ENCODE measurements at regions not wholly inside any gene's neighbourhood (a gene's known extent, or its start where the extent isn't known, plus 50 kb on each side); places are given as distances from the start of the nearest gene placed in this dataset.

DNA sequence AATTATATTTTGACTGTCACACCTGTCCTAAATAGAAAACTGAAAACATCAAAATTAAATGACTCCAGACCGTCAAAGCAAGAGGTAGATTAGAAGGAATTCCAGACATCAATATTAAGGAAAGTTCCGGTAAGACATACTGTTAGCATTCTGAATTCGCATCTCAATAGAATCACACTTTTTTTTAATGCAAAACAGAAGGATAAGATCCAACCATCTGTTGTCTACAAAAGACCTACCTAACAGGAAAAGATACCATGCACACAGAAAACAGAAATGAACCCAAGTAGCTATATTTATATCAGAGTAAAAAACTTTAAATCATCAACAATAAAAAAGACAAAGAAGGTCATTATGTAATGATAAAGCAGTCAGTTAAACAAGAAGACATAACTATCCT is 145.0 kb downstream of the TMX3 start:
- peaks cover 0 to 9% of the 10 kb centered on the region in 2 donors for H3K27me3 Mint-ChIP-seq
- no peak for DNase-seq
- H3K4me3 Mint-ChIP-seq, result no peak overlapping the region
- POLR2A ChIA-PET, result no interaction called here
- H3K27ac Mint-ChIP-seq, result no peak overlapping the region
- H3K9me3 Mint-ChIP-seq, result peaks cover 0 to 5% (median 4%) of the 10 kb centered on the region in 5 donors
- H3K4me3 ChIP-seq (ENCODE audit: low read length), result no peak overlapping the region
- no peaks in the 10 kb centered on the region for H3K4me1 ChIP-seq (ENCODE audit: insufficient read depth, low read length)
- no peaks in the 10 kb centered on the region for H3K36me3 ChIP-seq (ENCODE audit: insufficient read depth, low read length)
- no peaks in the 10 kb centered on the region for H3K36me3 Mint-ChIP-seq
- no peak overlapping the region for H3K27ac ChIP-seq (ENCODE audit: low read depth, low read length)
- CTCF ChIA-PET, result no interaction called here
- no peaks in the 10 kb centered on the region for H3K9me3 ChIP-seq (ENCODE audit: low read length)
- no peaks in the 10 kb centered on the region for H3K27me3 ChIP-seq (ENCODE audit: insufficient read depth, low read length, poor library complexity, severe bottlenecking)
- no peaks in the 10 kb centered on the region for H3K4me1 Mint-ChIP-seq

DNA sequence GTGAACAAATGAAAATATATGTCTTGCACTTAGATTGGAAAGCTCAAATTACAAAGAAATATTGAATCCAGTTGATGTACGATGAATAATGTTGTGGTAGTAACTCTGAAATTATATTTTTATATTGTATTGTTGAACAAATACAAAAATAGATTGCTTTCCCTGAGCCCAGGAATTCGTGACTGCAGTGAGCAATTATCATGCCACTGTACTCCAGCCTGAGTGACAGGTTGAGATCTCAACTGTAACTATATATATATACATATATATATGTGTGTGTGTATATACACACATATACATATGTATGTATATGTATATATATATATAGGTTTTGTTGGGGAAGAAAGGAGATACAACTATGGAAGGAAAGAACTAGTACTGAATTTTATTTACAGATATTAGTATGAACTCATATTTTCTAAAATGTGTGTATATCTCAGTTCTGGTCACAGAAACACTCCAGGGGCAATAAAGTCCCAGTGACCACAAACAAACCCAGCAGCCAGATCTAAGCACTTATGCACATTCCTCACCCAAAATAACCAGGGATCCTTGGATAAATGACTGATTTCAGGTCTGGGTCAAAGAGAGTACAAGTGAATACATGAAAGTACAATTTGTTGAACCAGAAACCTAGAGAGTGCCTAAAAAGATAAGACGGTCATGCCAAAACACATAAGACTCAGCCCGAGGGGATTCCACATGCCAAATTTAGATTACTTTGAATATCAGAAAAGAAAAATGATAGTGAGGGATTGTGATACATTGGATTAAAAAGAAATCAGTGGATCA is 146.3 kb downstream of the TMX3 start:
- no peak overlapping the region for H3K27ac Mint-ChIP-seq
- Histone ChIP-seq H3K27ac (ENCODE audit: low read depth, low read length) (no peak overlapping the region), H3K4me1 (ENCODE audit: insufficient read depth, low read length) (no peaks in the 10 kb centered on the region), H3K27me3 (ENCODE audit: insufficient read depth, low read length, poor library complexity, severe bottlenecking) (no peaks in the 10 kb centered on the region), H3K36me3 (ENCODE audit: insufficient read depth, low read length) (no peaks in the 10 kb centered on the region), H3K9me3 (ENCODE audit: low read length) (no peaks in the 10 kb centered on the region), H3K4me3 (ENCODE audit: low read length) (no peak overlapping the region)
- H3K36me3 Mint-ChIP-seq, result no peaks in the 10 kb centered on the region
- H3K4me1 Mint-ChIP-seq, result no peaks in the 10 kb centered on the region
- H3K27me3 Mint-ChIP-seq, result peaks cover 0 to 9% of the 10 kb centered on the region in 2 donors
- DNase-seq, result no peak
- ChIA-PET POLR2A (no interaction called here), CTCF (no interaction called here)
- H3K9me3 Mint-ChIP-seq, result peaks cover 0 to 5% (median 4%) of the 10 kb centered on the region in 5 donors
- no peak overlapping the region for H3K4me3 Mint-ChIP-seq

DNA sequence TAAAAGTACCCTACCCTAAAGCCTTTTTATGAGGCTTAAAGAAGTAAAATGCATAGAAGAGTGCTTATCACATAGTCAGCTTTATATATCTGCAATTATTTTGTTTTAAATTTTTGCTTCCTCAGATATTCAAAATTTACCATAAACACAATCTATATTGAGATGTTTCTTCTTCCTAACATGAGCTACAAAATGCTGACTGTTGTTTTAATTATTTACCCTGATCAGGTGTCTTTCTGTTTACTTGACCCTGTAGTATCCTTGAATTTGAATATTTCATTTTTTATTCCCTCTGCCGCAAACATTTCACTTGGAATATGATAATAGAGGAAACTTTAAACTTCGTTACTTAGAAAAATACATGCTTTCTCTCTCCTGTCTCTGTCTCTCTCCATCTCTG is 147.9 kb downstream of the TMX3 start:
- no peak for DNase-seq
- Histone ChIP-seq H3K36me3 (ENCODE audit: insufficient read depth, low read length) (no peaks in the 10 kb centered on the region), H3K4me3 (ENCODE audit: low read length) (no peak overlapping the region), H3K27ac (ENCODE audit: low read depth, low read length) (no peak overlapping the region), H3K4me1 (ENCODE audit: insufficient read depth, low read length) (no peaks in the 10 kb centered on the region), H3K27me3 (ENCODE audit: insufficient read depth, low read length, poor library complexity, severe bottlenecking) (no peaks in the 10 kb centered on the region), H3K9me3 (ENCODE audit: low read length) (no peaks in the 10 kb centered on the region)
- CTCF ChIA-PET, result no interaction called here
- Mint-ChIP-seq H3K4me3 (no peak overlapping the region), H3K36me3 (no peaks in the 10 kb centered on the region), H3K27ac (no peak overlapping the region), H3K9me3 (peaks cover 0 to 4% (median 2%) of the 10 kb centered on the region in 5 donors), H3K4me1 (no peaks in the 10 kb centered on the region), H3K27me3 (peaks cover 0 to 9% of the 10 kb centered on the region in 2 donors)
- POLR2A ChIA-PET, result no interaction called here

DNA sequence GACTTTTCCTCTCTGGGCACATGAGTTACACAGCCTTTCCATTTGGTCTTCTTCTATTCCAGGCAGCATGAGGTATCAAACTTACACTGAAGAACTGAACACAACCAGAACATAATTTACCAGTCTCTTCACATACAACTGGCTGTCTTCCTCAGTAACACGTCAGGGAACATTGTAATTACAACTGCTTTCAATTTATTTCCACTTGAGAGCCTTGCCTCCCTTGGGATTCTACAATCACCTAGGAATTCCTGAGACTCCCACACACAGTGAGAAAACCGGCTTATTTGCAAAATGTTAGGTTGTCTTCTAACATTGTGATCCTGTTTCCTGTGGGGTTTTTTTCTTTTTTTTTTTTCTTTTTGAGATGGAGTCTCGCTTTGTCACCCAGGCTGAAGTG is 149.9 kb downstream of the TMX3 start:
- H3K27ac ChIP-seq (ENCODE audit: low read depth, low read length), result no peak overlapping the region
- H3K4me1 ChIP-seq (ENCODE audit: insufficient read depth, low read length), result no peaks in the 10 kb centered on the region
- peaks cover 0 to 9% of the 10 kb centered on the region in 2 donors for H3K27me3 Mint-ChIP-seq
- H3K4me1 Mint-ChIP-seq, result no peaks in the 10 kb centered on the region
- POLR2A ChIA-PET, result no interaction called here
- H3K9me3 ChIP-seq (ENCODE audit: low read length), result no peaks in the 10 kb centered on the region
- H3K4me3 ChIP-seq (ENCODE audit: low read length), result no peak overlapping the region
- DNase-seq, result no peak
- H3K9me3 Mint-ChIP-seq, result no peaks in the 10 kb centered on the region
- no peak overlapping the region for H3K4me3 Mint-ChIP-seq
- H3K27ac Mint-ChIP-seq, result no peak overlapping the region
- no peaks in the 10 kb centered on the region for H3K36me3 ChIP-seq (ENCODE audit: insufficient read depth, low read length)
- no peaks in the 10 kb centered on the region for H3K36me3 Mint-ChIP-seq
- CTCF ChIA-PET, result no interaction called here
- no peaks in the 10 kb centered on the region for H3K27me3 ChIP-seq (ENCODE audit: insufficient read depth, low read length, poor library complexity, severe bottlenecking)

DNA sequence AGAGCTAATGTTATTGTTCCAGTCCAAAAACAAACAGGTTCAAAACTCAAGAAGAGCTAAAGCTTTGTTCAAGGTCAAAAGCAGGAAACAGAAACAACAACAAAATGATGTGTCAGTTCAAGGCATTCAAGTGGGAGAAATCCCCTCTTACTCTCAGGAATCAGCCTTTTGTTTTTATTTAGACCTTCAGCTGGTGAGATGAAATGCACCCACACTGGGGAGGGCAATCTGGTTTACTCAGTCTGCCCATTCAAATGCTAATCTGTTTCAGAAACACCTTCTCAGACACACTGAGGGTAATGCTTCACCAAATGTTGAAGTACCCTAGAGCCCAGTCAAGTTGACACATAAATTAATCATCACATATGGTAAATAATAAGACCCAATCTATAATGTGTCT is 150.6 kb downstream of the TMX3 start:
- no peak for DNase-seq
- POLR2A ChIA-PET, result no interaction called here
- no peak overlapping the region for H3K27ac Mint-ChIP-seq
- no peaks in the 10 kb centered on the region for H3K4me1 Mint-ChIP-seq
- no peaks in the 10 kb centered on the region for H3K27me3 ChIP-seq (ENCODE audit: insufficient read depth, low read length, poor library complexity, severe bottlenecking)
- H3K27ac ChIP-seq (ENCODE audit: low read depth, low read length), result no peak overlapping the region
- H3K36me3 ChIP-seq (ENCODE audit: insufficient read depth, low read length), result no peaks in the 10 kb centered on the region
- H3K9me3 ChIP-seq (ENCODE audit: low read length), result no peaks in the 10 kb centered on the region
- peaks cover 0 to 9% of the 10 kb centered on the region in 2 donors for H3K27me3 Mint-ChIP-seq
- H3K9me3 Mint-ChIP-seq, result no peaks in the 10 kb centered on the region
- CTCF ChIA-PET, result no interaction called here
- no peaks in the 10 kb centered on the region for H3K4me1 ChIP-seq (ENCODE audit: insufficient read depth, low read length)
- H3K4me3 Mint-ChIP-seq, result no peak overlapping the region
- no peak overlapping the region for H3K4me3 ChIP-seq (ENCODE audit: low read length)
- H3K36me3 Mint-ChIP-seq, result no peaks in the 10 kb centered on the region

DNA sequence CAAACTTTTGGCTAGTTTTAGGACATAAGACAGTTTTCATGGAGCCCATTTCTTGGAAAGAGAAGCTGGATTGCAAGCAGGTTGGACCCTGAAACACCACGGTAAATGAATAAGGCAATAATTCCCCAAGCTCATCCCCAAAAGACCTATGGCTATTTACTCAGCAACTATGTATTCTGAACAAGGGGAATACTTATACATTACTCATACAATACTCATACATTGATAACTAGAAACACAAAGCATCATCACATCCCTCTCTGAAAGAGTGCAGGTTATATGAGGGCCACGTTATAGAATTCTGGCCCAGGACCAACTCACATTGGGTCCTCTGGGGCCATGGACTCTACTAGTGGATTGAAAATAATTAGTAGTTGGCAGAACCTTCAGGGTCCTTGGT is 154.8 kb downstream of the TMX3 start:
- POLR2A ChIA-PET, result no interaction called here
- H3K36me3 Mint-ChIP-seq, result no peaks in the 10 kb centered on the region

DNA sequence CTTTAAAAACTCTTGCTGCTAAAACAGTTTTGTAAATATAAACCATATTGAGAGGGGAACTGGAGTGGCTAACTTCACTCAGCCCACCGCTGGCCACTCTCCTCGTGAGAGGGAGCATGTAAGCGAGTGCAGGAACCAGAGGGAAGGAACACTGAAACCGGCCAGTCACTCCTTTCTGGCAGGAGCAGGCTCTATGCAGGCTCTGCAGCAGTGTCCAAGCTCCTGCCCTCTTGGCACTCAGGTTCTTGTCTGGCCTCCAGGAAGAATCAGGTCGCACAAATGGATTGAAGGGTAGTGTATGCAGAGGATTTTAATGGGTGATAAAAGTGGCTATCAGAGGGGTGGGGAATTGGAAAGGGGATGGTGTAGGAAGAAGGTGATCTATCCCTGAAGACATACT is 157.7 kb downstream of the TMX3 start:
- no peaks in the 10 kb centered on the region for H3K4me1 Mint-ChIP-seq

More for the DNA sequence above, 154.8 kb downstream of the TMX3 start:
- Histone ChIP-seq H3K4me1 (ENCODE audit: insufficient read depth, low read length) (no peaks in the 10 kb centered on the region), H3K27ac (ENCODE audit: low read depth, low read length) (no peak overlapping the region), H3K36me3 (ENCODE audit: insufficient read depth, low read length) (no peaks in the 10 kb centered on the region), H3K9me3 (ENCODE audit: low read length) (no peaks in the 10 kb centered on the region), H3K27me3 (ENCODE audit: insufficient read depth, low read length, poor library complexity, severe bottlenecking) (no peaks in the 10 kb centered on the region), H3K4me3 (ENCODE audit: low read length) (no peak overlapping the region)
- H3K9me3 Mint-ChIP-seq, result no peaks in the 10 kb centered on the region
- CTCF ChIA-PET, result no interaction called here
- no peak for DNase-seq
- no peaks in the 10 kb centered on the region for H3K4me1 Mint-ChIP-seq
- no peak overlapping the region for H3K27ac Mint-ChIP-seq
- no peak overlapping the region for H3K4me3 Mint-ChIP-seq
- no peaks in the 10 kb centered on the region for H3K27me3 Mint-ChIP-seq

DNA sequence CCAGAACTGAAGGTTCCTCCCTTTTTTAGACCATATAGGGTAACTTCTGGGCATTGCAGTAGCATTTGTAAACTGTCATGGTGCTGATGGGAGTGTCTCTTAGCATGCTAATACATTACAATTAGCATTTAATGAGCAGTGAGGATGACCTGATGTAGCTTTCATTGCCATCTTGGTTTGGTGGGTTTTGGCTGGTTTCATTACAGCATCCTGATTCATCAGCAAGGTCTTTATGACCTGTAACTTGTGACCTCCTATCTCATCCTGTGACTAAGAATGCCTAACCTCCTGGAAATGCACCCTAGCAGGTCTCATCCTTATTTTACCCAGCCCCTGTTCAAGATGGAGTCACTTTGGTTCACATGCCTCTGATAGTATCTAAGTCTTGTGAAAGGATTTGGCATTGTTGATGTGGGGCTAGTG is 159.0 kb downstream of the TMX3 start:
- no peak for DNase-seq
- Mint-ChIP-seq H3K9me3 (no peaks in the 10 kb centered on the region), H3K27me3 (no peaks in the 10 kb centered on the region), H3K4me3 (no peak overlapping the region), H3K36me3 (no peaks in the 10 kb centered on the region), H3K27ac (no peak overlapping the region), H3K4me1 (no peaks in the 10 kb centered on the region)
- CTCF ChIA-PET, result no interaction called here
- H3K4me3 ChIP-seq (ENCODE audit: low read length), result no peak overlapping the region
- H3K27ac ChIP-seq (ENCODE audit: low read depth, low read length), result no peak overlapping the region
- no peaks in the 10 kb centered on the region for H3K27me3 ChIP-seq (ENCODE audit: insufficient read depth, low read length, poor library complexity, severe bottlenecking)
- POLR2A ChIA-PET, result no interaction called here
- no peaks in the 10 kb centered on the region for H3K4me1 ChIP-seq (ENCODE audit: insufficient read depth, low read length)
- no peaks in the 10 kb centered on the region for H3K9me3 ChIP-seq (ENCODE audit: low read length)
- H3K36me3 ChIP-seq (ENCODE audit: insufficient read depth, low read length), result no peaks in the 10 kb centered on the region

More for the DNA sequence above, 157.7 kb downstream of the TMX3 start:
- no peaks in the 10 kb centered on the region for H3K27me3 Mint-ChIP-seq
- H3K36me3 ChIP-seq (ENCODE audit: insufficient read depth, low read length), result no peaks in the 10 kb centered on the region
- POLR2A ChIA-PET, result no interaction called here
- no peak for DNase-seq
- no peak overlapping the region for H3K27ac Mint-ChIP-seq
- no peak overlapping the region for H3K27ac ChIP-seq (ENCODE audit: low read depth, low read length)
- H3K4me3 Mint-ChIP-seq, result no peak overlapping the region
- H3K9me3 Mint-ChIP-seq, result no peaks in the 10 kb centered on the region
- no peak overlapping the region for H3K4me3 ChIP-seq (ENCODE audit: low read length)
- no peaks in the 10 kb centered on the region for H3K4me1 ChIP-seq (ENCODE audit: insufficient read depth, low read length)
- H3K9me3 ChIP-seq (ENCODE audit: low read length), result no peaks in the 10 kb centered on the region
- CTCF ChIA-PET, result no interaction called here
- no peaks in the 10 kb centered on the region for H3K27me3 ChIP-seq (ENCODE audit: insufficient read depth, low read length, poor library complexity, severe bottlenecking)
- no peaks in the 10 kb centered on the region for H3K36me3 Mint-ChIP-seq

All from CD8-positive, alpha-beta memory T cell (primary cell).